T1000 (cell line): ENCODE measurements at regions not wholly inside any gene's neighbourhood (a gene's known extent, or its start where the extent isn't known, plus 50 kb on each side); places are given as distances from the start of the nearest gene placed in this dataset.

ENCODE experiments used
- DNase-seq: peaks from one replicate; lab custom pipeline; 2025; ENCODE audit warnings: mixed read lengths; lab: John Stamatoyannopoulos, UW

GRCh38 chr2:4486971-4487370 lies 783.6 kb downstream of the DCDC2C start:
- DNase-seq, result no peak

DNA sequence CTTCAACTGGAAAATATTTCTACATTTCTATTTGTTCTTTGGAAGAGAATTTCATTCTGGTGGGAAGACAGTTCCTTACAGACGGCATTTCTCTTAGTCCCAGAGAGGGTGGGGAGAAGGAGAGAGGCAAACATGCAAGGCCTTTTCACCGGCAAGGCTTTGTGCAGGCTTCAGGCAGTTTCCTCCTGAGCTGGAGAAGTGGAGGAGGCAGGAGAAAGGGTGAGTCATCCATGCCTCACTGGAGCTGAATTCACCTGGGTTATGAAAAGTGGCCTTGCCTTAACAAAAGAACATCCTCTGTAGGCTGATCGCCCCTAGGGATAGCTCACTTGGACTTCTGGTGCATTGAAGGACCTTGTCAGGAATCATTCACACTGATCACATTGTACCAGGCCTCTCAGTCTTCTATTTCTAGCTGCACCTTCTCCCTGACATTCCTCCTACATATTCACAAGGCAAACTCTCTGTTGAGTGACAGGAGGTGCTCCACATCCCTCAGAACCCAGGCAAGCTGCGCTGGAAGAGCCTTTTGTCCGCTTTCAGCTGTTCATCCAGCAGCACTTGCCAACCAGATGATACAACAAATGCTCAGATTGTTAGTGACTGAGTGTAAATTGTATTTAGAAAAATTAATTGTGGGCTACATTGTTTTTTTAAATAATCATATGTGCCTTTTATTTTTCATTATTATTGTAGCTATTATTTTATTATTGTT lies 796.1 kb downstream of the DCDC2C start:
- no peak for DNase-seq

DNA sequence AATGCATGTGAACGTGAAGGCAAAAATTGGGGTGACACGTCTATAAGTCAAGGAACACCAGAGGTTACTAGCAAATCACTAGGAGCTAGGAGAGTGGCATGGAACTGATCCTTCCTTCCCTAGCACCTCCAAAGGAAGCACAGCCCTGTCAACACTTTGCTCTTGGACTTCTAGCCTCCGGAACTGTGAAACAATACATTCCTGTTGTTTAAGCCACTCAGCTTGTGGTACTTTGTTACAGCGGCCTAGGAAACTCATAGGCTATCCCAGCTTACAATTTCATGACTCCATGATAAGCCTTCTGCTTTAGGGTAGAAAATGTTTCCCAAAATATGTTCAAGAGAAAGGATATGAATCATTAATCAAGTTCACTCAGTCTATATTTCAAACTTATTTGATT lies 798.1 kb downstream of the DCDC2C start:
- DNase-seq, result no peak

GRCh38 chr2:4502230-4502843 lies 799.0 kb downstream of the DCDC2C start:
- DNase-seq, result no peak

GRCh38 chr2:4507661-4508060 lies 804.3 kb downstream of the DCDC2C start:
- DNase-seq, result no peak

DNA sequence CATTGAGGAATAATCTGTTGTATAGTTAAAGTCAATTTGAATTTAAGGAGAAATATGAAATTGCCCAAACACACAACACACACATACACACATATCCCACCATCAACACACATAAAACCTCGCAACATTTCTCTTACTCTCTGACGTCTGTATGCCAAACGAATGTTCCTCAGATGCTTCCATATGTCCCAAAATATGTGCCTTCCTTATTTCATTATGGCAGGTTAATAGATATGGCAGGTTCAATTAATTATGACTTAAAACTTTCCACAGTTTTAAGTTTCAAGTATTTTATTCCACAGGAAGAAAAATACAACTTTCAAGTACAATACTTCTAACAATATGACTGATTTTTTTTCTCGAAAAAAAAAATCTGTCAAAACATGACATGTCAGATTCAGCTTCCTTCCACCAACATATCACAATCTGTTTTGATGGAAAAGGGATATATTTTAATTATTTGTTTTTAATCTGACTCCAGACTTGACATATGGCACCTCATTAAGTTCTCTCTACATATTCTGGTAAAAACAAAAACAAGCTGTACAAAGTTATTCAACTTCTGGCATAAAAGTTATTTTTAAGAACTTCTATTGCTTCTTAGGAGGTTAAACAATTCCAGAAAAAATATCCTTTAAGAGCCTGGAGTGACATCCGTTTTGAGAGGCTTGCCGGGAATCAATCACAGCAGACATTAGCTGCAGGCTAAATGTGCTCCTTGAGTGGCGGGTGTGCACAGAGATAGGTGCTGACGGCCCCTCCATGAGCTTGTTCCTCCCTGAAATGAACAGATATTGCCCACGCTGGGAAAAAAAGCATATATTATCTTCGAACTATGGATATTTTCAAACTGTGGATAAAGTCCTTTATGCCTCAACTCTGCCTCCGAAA lies 812.7 kb downstream of the DCDC2C start:
- DNase-seq, result no peak

- no peak for DNase-seq
Measured at GRCh38 chr2:4518596-4518995, 815.2 kb downstream of the DCDC2C start.

DNA sequence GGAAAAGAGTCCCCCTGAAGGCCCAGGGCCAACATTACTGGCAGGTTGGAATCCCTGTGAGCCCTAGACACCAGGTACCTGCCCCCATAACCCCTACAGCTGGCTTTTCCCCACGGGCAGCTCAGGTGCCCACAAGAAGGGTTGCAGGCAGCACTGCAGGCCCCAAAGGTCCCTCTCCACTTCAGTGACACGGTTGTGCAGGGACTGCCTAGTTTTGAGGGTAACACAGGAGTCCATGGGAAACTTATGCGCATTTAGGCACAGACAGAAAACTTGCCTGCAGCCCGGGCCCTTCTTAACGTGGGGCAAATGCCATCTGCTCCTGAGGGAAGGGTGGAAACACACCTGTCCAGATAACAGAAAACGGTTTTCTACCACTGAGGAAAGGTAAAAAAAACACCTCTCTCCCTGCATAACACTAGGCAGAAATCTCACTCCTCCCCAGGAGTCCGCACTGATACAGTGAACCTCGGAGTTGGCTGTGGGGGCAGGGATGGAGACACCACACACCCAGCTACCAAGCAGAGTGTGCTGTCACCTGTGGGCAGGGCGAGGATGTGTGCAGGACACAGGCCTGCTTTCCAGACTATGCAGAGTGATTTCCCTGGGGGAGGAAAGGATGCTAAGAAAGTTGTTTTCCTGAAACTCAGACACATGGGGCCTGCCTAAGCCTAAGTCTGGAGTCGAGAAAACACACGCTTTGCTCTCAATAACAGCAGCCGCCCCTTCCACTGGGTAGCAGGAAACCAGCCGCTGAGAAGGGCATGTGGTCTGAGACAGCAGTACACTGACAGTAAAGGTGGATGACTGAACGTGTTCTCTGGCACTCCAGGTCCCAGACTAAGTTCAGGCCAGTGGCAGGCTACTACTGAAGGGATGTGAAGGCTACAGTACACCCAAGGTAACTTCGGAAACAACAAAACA lies 819.4 kb downstream of the DCDC2C start:
- no peak for DNase-seq

DNA sequence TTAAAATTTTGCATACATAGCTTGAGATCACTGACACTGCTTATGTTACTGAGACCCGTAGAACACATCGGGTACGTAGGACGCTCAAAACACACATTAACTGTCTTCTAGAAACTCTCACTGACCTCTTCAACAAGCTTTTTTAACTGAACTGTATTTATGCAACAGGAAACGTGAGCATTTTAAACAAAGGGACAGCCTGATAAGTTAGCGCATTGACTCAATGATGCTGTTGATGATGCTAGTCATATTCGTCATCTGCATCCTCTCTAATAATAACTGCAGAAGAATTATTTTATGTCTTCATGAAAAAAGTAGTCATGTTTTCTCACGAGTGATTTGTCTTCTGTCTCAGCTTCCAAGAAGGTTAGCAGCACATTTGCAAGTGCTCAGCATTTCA lies 824.0 kb downstream of the DCDC2C start:
- DNase-seq, result no peak

GRCh38 chr2:4528246-4528645 lies 824.9 kb downstream of the DCDC2C start:
- no peak for DNase-seq

GRCh38 chr2:4528773-4529172 lies 825.4 kb downstream of the DCDC2C start:
- DNase-seq, result no peak

DNA sequence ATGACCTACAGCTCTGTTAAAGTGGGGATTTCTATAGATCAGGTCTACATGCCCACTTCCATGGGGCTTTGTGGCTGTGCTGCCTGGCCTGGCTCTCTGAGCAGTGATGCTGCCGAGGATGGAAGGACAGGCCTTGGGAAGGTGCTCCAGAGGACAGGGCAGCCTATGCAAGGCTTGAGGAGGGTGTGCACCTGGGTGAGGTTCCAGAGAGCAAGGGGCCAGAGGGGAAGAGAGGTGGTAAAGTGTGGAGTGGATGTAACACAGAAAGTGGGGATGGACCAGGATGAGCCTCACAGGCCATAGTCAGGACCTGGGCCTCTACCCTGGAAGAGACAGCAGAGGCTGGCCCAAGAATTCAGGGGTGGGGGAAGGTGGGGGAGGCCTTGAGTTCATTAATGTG lies 826.4 kb downstream of the DCDC2C start:
- DNase-seq, result no peak

DNA sequence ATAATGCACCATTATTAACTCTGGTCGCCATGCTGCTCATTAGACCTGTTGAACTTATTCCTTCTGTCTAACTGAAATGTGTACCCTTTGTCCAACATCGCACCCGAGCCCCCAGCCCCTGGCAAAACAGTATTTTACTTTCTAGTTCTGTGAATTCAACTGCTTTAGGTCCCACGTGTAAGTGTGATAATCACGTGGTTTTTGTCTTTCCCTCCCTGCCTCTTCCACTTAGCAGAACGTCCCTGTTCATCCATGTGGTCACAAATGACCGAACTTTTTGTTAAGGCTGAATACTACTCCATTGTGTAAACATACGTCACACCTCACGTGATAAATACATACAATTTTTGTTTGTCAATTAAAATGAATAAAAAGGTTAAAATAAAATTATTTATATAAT lies 826.9 kb downstream of the DCDC2C start:
- DNase-seq, result no peak

DNA sequence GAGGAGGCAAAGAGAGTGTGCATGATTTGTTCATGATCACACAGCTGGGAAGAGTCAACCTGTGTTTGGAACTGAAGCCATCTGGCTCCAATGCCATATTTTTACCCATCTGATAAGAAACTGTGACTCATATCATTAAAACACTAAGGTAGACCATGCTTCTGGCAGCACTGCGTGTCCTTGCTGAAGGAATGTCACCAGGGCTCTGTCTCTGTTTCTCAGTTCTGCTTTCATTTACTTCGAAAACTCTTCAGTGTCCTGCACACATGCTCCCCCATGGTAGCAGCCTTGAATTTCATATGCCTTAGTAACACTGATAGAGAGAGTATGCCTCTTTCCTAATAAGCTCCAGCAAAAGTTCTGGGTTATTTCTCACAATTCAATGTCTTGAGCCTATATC lies 830.4 kb downstream of the DCDC2C start:
- DNase-seq, result no peak

DNA sequence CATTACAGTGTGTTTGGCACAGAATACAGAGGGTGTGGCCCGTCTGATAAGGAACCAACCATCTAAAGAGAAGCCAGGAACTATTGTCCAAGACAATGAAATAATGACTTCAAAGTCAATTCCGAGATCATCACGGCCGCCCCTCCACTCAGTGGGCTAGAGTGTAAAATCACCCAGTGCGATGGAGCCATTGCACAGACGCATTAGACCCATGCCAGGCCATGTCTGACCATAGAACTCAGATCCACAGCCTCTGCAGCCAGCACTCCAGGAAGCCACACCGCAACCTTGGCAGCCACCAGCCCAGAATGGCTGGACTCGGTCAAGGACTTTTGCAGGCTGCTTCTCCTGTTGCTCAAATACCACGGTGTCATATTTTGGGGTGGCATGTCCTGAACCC lies 835.7 kb downstream of the DCDC2C start:
- DNase-seq, result no peak

DNA sequence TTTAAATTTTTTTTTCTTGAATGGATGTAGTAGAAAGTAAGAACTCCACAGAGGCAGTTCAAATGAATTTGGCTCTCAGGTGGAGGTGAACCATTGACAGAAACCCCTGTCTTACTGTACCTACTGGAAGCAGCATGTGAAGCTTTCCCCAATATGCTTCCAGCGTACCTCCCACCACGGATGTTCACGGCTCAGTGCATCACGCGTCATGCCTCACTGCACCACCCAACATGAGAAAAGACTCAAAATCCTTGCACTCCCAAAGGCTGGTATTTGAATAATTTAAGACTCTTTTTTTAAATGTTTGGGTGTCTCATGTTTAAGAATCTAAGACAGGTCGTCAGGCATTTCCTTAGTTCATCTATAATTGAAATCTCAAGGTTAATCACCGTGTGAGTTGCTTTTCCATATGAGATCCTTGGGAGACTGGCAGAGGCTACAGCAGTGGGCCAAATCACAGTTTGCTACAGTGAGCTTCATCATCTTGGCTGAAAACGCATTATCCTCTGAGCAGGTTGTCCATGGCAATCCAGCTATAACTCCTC lies 846.4 kb downstream of the DCDC2C start:
- DNase-seq, result no peak

GRCh38 chr2:4551691-4552474 lies 848.5 kb downstream of the DCDC2C start:
- DNase-seq, result no peak

DNA sequence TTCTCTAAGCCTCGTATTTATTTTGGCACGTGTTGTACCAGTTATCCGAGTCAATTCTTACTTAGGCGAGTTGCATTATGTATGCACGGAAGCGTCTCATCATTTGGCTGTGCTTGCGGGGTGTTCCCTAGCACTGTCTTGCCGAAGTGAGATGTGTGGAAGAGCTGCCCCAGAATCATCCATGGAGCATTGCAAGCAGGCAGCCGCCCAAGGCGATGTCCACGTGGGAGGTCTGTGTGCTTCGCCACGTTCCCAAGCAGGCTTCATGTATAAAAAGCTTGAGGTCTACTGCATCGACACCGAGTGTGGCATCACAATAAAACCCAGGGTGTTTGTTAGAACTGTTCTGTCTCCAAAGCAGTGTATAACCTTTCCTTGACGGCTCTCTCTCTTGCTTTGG lies 849.9 kb downstream of the DCDC2C start:
- DNase-seq, result no peak

DNA sequence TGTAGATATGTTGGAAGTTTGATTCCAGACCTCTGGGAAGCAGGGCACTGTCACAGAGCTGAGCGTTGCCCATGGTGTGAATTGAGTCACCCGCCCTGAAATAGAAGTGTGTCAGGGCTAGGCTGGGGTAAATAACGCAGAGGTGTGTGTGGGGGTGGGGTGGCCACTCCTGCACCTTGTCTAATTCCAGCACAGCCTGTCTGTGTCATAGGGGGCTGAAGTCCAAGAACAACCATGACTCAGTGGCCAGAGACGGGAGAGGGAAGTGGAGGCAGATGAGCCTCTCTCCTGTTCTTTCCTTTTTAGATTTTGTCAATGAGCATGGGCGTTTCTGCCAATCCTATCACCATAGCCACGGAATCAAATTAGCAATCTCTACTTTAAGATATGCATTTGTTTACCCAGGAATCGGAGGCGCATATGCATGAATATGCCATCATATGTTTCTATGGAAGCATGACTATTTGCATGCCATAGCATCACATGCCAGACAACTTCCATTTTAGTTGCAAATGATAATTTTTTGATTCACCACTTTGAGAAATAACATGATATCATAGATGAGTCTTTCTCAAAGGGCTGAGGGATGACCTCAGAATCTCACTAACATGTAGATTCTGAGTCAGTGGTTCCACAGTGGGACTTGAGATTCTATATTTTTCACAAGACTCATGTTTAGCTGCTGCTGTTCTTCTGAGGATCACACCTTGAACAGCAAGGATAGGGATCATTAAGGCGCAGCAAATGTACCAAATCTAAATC lies 852.9 kb downstream of the DCDC2C start:
- DNase-seq, result no peak

DNA sequence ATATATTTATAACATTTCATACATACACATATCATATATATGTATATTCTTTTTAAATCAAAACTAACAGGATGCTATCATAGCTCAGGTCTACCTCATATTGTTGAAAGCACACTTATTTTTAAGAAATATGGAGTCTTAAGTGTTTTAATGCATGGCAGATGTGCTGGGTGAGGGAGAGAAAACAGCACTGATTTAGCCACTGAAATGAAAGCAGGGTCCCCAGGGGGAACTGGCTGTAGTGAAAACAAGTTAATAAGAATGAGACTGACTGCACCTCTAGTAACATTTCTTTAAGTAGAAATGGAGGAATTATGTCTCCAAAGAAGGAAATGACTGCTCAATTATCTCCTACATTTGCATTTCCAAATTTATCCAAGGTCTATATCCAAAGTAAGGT lies 857.8 kb downstream of the DCDC2C start:
- DNase-seq, result no peak
